GM13976 (cell line): ENCODE measurements at regions not wholly inside any gene's neighbourhood (a gene's known extent, or its start where the extent isn't known, plus 50 kb on each side); places are given as distances from the start of the nearest gene placed in this dataset.

Source experiments
- DNase-seq: peaks from one replicate; pipeline ENCODE4 v3.0.0; 2012; ENCODE audit warnings: low spot score
- CTCF ChIP-seq: IDR thresholded peaks from 2 replicates; pipeline ENCODE4 v1.5.1; 2012; ENCODE audit warnings: borderline replicate concordance, mild to moderate bottlenecking; ENCODE audit not compliant: insufficient read depth; ENCODE audit errors: extremely low read depth, missing control alignments, control extremely low read depth
- in situ Hi-C: fragments of 300-500 bp; cut with MboI; formaldehyde crosslinking; loops from one replicate; pipeline ENCODE4 v1.12.0; 2022; ENCODE audit warnings: low sequenced_read_pairs, mixed read lengths, inconsistent platforms; ENCODE audit not compliant: unreplicated experiment

- in situ Hi-C loops = no loop called here
Observed at GRCh38 chr13:40270726-40271125, 395.7 kb downstream of the FOXO1 start.

GRCh38 chr13:40271271-40271885 lies 395.1 kb downstream of the FOXO1 start:
- DNase-seq = no peak
- in situ Hi-C loops = no loop called here
- no peak for TF ChIP-seq CTCF

More at GRCh38 chr13:40270726-40271125, 395.7 kb downstream of the FOXO1 start:
- no peak for DNase-seq
- no peak for TF ChIP-seq CTCF

GRCh38 chr13:40271931-40272775 lies 394.3 kb downstream of the FOXO1 start:
- no peak for DNase-seq
- no peak for TF ChIP-seq CTCF
- in situ Hi-C loops = no loop called here

- no peak for DNase-seq
- TF ChIP-seq CTCF = no peak
- in situ Hi-C loops = no loop called here
Observed at GRCh38 chr13:40272776-40273139, 393.7 kb downstream of the FOXO1 start.

GRCh38 chr13:40273253-40274025 lies 393.0 kb downstream of the FOXO1 start:
- TF ChIP-seq CTCF = no peak
- no peak for DNase-seq
- in situ Hi-C loops = no loop called here

- TF ChIP-seq CTCF = no peak
- no peak for DNase-seq
- in situ Hi-C loops = no loop called here
Observed at GRCh38 chr13:40274103-40274502, 392.3 kb downstream of the FOXO1 start.
